Astrocyte of the hippocampus (primary cell): ENCODE measurements at regions not wholly inside any gene's neighbourhood (a gene's known extent, or its start where the extent isn't known, plus 50 kb on each side); places are given as distances from the start of the nearest gene placed in this dataset.
"Not testable (repeated sequence)": the region's sequence is repeated elsewhere in the genome, so short reads cannot be mapped to it uniquely, and the experiment has no call there.

Experiments
- DNase-seq: peaks from one replicate; pipeline ENCODE4 v3.0.0; 2011; ENCODE audit warnings: low read depth, low spot score

DNA sequence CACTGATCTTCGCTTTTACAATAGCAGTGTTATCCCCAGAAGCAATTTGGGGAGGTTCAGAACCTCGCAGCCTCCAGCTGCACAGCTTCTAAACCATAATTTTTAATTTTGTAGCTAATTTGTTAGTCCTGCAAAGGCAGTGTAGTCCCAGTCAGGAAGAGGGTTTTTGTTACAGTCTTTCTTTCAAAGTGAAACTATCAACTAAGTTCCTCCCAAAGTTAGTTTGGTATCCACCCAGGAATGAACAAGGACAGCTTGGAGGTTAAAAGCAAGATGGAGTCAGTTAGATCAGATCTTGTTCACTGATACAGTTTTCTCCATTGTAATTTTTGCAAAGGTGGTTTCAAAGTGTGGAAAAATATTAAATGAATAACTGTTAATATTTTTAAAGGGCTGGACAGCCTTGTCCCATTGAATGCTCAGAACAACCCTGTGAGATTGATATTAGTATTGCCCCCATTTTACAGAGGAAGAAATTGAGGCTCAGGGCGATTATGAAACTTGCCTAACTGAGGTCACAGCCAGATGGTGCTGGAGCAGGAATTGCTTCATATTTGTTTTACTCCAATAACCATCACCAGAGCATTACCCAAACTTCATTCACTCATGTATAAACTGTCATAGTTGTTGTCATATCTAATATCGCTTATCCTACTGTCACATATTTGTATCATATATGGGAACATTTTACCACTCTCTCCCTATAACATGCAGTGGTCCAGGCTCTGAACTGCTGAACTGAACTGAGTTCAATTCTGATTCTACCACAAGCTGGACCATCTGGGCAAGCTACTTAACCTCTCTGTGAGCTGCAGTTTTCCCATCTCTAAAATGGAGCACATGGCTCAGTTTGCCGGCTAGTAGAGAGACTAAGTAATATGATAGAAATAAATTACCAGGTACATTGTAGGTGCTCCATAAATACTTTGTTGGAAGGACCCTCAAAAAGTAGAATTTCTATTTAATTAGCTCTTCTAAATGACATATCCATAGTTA is 213.8 kb downstream of the BCAS1 start:
- DNase-seq = no peak

DNA sequence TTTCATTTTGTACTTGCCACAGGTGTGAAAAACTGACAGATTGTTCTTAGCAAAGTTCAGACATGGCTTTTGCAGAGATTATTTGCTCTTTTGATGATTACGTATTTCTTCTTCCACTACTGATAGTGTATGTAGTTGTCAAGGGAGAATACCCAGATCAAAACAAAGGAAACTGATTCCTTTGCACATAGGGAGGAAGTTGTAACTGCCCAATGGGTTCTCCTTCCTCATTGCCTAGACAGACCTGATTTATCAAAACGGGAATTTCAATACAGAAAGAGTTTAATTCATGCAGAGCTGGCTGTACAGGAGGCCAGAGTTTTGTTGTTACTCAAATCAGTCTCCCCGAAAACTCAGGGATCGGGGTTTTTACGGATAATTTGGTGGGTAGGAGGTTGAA is 214.7 kb downstream of the BCAS1 start:
- DNase-seq = no peak

DNA sequence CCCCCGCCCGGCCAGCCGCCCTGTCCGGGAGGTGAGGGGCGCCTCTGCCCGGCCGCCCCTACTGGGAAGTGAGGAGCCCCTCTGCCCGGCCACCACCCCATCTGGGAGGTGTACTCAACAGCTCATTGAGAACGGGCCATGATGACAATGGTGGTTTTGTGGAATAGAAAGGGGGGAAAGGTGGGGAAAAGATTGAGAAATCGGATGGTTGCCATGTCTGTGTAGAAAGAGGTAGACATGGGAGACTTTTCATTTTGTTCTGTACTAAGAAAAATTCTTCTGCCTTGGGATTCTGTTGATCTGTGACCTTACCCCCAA is 215.8 kb downstream of the BCAS1 start:
- not testable (repeated sequence) for DNase-seq

DNA sequence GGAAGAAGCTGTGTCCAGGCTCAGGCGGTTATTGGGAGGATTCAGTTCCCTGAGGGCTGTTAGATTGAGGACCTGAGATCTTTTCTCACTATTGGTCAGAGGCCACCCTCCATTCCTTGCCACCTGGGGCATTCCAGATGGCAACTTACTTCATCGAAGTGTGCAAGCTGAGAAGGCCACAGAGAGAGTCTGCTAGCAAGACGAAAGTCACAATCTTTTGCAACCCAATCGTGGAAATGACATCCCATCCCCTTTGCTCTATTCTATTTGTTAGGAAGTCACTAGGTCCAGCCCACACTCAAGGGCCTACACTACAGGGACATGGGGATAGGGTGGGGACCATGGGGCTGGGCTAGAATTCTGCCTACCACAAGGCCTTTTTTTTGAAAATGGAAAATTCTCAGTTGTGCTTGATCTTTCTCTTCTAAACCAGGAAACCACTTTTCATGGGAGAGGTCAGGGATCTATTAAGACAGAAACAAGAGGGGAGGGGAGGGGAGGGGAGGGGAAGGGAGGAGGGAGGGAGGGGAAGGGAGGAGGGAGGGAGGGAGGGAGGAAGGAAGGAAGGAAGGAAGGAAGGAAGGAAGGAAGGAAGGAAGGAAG is 217.2 kb downstream of the BCAS1 start:
- no peak for DNase-seq

DNA sequence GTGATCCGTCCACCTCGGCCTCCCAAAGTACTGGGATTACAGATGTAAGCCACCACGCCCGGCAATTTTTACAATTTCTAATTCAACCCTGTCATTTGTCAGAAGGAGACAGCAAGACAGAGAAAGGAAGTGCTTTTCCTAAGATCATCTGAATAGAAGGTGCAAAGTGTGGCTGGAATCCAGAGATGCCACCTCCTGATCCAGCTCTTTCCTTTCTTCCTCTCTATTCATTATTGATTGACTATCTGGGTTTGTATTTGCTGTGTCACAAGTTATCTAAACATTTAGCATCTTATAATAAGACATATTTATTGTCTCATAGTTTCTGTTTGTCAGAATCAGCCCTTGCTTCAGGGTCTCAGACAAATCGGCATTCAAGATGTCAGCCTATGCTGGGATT is 217.7 kb downstream of the BCAS1 start:
- no peak for DNase-seq

DNA sequence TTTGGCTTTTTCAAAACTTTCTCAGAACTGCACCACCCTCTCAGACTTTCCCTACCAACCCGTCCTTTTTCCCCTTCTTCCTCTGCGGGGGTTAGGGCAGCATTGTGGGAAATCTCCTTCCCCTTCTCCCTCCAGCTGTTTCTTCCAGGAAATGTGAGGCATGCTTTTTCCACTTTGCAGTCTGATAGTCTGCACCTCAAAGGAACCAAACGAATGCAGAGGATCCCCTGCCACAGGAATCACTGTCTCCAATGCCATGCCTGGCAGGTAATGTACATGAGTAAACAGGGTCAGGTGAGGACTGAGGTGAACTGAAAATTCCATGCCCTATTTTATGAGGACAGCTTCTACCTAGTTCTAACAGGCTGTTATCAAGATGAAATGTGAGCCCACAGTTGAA is 218.4 kb downstream of the BCAS1 start:
- DNase-seq = no peak

DNA sequence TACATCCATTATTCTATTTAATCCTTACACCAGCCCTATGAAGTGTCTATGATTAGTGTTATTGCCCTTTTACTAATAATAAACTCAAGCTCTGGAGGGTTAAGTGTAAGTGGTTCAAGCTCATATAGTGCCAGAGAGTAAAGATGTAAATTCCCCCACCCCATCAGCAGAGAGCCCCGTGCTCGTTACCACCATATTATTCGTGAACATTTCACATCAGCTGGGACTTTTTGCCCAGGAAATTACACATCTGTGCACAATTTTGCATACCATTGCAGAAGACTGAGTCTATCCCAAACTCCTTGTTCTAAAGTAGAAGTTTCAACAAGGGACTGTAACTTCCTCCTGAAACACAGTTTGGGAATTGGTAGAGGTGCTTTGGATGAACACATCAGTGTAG is 220.1 kb downstream of the BCAS1 start:
- DNase-seq = no peak

DNA sequence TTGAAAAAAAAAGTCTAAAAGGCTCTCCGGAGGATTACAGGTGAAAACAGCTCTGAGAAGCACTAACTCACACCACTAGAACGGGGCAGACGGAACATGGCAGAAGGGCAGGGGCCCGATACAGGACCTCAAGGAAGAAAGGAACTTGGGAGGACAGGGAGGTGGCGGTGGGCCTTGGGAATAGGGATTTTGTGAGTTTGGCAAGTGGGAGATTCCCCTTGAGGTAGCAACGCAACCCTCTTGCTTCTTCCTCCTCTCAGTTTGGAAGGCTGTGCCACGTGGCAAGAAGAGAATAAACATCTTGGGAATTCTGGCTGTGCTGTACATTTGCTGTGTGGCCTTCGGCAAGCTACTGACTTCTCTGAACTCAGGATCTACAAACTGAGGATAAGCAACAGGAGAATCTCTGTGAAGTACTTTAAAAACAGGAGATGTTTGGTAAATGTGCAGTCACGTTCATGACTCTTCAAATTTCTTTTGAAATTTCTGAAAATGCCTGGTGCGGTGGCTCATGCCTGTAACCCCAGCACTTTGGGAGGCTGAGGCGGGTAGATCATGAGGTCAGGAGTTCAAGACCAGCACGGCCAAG is 220.8 kb downstream of the BCAS1 start:
- no peak for DNase-seq

DNA sequence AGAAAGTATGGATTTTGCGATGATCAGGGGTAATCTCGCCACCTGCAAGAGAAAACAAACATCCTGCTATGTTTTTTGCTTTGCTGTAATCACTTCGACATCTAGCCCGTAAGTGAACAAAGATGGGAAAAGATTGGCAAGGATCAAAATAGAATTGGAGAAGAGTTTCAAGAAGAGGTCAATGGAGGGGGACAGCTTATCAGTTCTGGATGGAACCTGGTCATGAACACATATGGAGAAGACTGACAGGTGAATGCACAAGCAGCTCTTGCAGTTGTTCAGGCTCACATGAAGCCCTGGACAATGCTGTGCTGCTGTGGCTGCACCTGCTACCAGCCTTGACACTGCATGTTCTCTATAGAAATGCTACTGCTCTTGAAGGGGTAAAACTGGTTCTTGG is 222.1 kb downstream of the BCAS1 start:
- no peak for DNase-seq

DNA sequence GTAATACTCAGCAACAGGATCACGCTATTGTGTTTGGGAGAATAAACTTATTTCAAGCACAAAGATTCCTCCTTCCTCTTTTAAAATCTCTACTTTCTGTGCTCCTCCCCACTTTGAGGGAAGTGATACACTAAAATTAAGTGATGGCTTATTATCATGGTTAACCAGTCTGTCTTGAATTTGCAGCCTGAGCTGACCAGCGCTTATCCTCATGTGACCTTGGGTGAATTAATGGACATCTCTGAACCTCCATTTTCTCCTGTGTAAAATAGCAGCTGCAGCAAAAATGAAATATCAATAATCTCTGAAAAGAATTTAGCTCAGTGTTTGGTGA is 222.6 kb downstream of the BCAS1 start:
- DNase-seq = no peak

DNA sequence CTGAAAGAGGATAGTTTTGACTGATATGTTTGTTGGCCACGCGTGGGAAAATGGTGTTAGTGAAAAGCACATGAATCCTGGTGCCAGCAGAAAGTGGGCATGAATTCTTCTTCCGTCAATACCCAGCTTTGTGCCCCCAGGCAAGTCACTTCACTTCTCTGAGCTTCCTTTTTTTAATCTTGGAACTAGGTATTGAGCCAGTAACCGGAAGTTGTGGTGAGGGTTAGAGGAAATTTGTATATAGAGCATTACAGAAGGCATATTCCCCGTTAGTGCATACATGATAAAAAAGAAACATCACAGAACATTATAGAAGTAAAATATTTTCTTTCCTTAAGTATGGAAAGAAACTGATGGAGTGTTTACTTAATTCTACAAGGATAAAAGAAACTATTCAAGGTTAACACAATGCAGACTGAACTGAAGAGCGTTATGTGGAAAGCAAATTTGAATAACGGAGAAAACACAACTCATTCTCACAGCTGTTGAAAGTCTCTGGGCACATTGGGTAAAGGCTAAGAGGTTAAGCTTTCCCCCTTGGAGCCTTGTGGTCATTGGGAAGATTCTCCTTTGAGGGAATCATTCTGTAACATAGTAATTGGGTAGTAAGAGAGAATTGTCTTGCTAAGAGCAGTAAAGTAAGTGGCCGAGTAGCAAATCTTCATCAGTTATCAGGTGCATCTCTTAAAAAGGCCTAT is 223.1 kb downstream of the BCAS1 start:
- no peak for DNase-seq

DNA sequence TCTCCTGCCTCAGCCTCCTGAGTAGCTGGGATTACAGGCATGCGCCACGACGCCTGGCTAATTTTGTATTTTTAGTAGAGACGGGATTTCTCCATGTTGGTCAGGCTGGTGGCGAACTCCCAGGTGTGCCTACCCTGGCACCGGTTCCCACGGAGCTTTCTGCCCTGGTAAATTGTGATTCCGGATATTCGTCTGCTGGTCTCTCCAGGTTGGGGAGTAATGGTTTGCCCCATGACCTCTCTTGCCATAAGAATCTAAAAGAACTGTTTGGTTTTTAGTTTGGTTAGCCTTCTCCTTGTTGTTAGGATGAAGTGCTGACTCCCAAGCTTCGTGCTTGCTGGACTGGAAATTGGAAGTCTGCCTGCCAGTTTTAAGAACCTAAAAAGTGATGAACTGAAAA is 223.8 kb downstream of the BCAS1 start:
- no peak for DNase-seq

DNA sequence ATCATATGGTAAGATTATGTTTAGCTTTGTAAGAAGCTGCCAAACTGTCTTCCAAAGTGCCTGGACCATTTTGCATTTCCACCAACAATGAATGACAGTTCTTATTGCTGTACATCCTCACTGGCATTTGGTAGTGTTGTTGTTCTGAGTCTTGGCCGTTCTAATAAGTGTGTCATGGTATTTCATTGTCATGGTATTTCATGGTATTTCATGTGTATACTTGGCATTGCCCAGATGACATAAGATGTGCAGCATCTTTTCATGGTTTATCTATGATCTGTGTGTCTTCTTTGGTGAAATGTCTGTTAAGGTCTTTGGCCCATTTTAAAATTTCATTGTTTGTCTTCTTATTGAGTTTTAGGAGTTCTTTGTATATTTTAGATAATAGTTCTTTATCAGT is 224.4 kb downstream of the BCAS1 start:
- no peak for DNase-seq

DNA sequence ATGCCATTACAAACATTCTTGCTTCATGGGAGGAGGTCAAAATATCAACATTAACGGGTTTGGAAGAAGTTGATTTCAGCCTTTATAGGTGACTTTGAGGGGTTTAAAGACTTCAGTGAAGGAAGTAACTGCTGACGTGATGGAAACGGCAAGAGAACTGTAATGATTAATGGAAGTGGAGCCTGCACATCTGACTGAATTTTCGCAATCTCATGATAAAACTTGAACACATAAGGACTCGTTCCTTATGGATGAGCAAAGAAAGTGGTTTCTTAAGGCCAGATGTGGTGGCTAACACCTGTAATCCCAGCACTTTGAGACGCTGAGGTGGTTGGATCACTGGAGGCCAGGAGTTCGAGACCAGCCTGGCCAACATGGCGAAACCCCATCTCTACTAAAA is 226.1 kb downstream of the BCAS1 start:
- DNase-seq = no peak

DNA sequence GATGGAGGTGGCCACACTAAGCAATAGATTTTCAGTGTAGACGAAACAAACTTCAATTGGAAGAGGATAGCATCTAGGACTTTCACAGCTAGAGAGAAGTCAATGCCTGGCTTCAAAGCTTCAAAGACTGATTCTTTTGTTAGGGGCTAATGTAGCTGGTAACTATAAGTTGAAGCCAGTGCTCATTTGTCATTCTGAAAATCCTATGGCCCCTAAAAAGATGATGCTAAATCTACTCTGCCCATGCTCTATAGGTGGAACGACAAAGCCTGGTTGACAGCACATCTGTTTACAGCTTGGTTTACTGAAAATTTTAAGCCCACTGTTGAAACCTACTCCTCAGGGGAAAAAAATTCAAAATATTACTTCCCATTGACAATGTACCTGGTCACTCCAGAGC is 226.7 kb downstream of the BCAS1 start:
- no peak for DNase-seq

DNA sequence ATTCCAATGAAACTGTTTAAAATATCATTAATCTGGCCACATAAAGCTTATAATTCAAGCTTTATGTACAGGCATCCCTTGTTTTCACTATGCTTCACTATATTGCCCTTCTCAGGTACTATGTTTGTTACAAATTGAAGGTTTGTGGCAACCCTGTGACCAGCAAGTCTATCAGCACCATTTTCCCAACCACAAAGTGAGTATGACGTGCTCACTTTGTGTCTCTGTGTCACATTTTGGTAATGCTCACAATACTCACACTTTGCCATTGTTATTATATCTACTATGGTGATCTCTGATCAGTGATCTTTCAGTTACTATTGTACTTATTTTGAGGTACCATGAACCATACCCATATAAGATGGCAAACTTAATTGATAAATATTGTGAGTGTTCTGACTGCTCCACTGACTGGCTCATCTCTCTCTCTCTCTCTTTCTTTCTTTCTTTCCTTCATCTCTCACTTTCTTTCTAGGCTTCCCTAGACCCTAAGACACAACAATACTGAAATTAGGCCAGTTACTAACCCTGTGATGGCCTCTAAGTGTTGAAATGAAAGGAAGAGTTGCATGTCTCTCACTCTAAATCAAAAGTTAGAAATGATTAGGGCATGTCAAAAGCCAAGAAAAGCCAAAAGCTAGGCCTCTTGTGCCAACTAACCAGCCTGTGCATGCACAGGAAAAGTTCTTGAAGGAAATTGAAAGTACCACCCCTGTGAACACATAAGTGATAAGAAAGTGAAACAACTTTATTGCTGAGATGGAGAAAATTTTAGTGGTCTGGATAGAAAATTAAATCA is 227.9 kb downstream of the BCAS1 start:
- DNase-seq = no peak

DNA sequence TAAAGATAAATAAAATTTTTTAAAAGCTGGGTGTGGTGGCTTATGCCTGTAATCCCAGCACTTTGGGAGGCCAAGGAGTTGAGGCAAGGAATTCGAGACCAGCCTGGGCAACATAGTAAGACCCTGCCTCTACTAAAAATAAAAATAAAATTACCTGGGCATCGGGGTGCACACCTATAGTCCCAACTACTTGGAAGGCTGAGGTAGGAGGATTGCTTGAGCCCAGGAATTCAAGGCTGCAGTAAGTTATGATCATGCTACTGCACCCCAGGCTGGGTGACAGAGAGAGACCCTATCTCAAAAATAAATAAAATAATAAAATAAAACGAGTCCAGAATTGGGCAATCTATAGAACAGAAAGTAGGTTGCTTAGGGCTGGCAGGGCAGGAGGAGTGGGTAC is 228.7 kb downstream of the BCAS1 start:
- DNase-seq = no peak

DNA sequence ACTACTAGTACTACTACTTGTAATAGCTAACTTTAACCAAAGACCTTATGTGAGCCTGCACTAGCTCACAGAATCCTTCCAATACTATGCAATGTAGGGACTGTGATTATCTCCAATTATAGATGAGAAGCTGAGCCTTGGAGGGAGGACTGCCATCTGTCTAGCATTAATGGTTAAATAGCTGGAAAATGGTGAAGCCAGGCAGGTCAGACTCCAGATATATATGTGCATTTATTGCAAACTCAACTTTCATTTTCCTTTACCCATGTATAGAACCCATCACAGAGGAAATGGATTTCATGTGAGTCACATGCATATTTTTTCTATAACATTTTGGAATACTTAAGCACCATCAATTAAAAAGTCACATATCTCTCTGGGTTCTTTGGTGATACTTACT is 229.9 kb downstream of the BCAS1 start:
- no peak for DNase-seq

DNA sequence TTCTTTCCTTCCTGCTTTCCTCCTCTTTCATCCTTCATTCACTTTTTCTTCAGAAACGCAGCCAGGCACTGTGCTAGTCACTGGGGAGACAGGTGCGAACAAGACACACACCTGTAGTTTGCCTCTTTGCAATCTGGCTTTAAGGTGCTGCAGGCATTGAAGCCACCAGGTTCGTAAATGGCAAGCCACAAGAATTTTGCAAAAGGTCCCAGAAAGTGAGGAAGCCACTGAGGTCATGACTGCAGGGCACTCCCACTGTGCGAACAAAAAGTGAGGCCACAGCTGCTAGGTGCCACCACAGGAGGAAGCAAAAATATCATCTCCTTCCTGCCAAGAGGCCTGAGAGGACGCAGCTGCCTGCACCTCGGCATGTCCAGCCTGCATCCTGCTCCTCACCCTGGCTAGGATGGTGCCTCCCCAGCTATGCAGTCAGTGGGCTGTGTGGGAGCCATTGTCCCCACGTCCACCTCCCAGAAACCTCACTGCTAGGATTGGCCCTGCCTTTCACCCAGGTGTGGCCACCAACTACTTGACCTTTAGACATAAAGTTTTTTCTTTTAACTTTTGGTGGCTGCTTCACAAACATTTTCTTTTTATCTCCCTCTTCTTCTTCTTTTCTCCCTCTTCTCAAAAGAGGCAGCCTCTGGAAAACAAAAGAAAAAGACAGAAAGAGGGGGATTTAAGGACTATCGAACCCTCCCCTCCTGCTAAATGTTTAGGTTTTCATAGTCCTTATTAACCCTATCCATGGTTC is 230.8 kb downstream of the BCAS1 start:
- DNase-seq = no peak

DNA sequence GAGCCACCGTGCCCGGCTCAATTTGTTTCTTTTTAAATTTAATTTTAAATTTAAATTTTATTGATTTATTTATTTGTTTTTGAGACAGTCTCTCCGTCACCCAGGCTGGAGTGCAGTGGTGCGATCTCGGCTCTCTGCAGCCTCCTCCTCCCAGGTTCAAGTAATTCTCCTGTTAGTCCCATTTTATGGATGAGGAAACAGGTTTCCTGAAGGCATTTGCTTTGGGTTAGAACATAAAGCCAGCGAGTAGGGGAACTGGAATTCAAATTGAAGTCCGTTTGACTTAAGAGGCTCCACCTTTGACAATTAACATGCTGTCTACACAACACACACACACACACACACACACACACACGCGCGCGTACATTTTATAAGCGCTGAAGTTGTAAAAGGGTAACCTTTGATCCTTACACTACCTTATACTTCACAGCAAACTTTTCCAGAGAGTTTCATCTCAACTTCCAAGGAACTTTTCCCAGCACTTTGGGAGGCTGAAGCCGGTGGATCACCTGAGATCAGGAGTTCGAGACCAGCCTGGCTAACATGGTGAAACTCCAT is 232.0 kb downstream of the BCAS1 start:
- no peak for DNase-seq
